Hematopoietic multipotent progenitor cell (in vitro differentiated cells): ENCODE measurements at regions not wholly inside any gene's neighbourhood (a gene's known extent, or its start where the extent isn't known, plus 50 kb on each side); places are given as distances from the start of the nearest gene placed in this dataset.

Source experiments
- DNase-seq, 3 donors: peaks; one replicate each; pipeline ENCODE4 v3.0.0-alpha.2; 2011 to 2015; ENCODE audit warnings: low read depth in 2 of 3, low spot score in 2 of 3

- DNase-seq: no peak
These were observed 140.1 kb upstream of the ATP2B1 start for GRCh38 chr12:89848732-89849131.

- no peak for DNase-seq
These were observed 137.9 kb upstream of the ATP2B1 start for GRCh38 chr12:89846473-89847055.

- DNase-seq: no peak
These were observed 137.1 kb upstream of the ATP2B1 start for GRCh38 chr12:89845767-89846166.

GRCh38 chr12:89845366-89845765 is 136.7 kb upstream of the ATP2B1 start:
- no peak for DNase-seq

GRCh38 chr12:89844539-89844938 is 135.9 kb upstream of the ATP2B1 start:
- DNase-seq: no peak

- no peak for DNase-seq
These were observed 131.7 kb upstream of the ATP2B1 start for GRCh38 chr12:89840162-89840922.

GRCh38 chr12:89839444-89839843 is 130.8 kb upstream of the ATP2B1 start:
- no peak for DNase-seq

GRCh38 chr12:89838833-89839232 is 130.2 kb upstream of the ATP2B1 start:
- DNase-seq: no peak

- no peak for DNase-seq
These were observed 127.4 kb upstream of the ATP2B1 start for GRCh38 chr12:89836026-89836425.

GRCh38 chr12:89834676-89835075 is 126.0 kb upstream of the ATP2B1 start:
- no peak for DNase-seq

- DNase-seq: no peak
These were observed 125.0 kb upstream of the ATP2B1 start for GRCh38 chr12:89833337-89834252.

- no peak for DNase-seq
These were observed 123.7 kb upstream of the ATP2B1 start for GRCh38 chr12:89832336-89832735.

GRCh38 chr12:89831310-89832095 is 122.9 kb upstream of the ATP2B1 start:
- peak in 1 of 3 donors; percentile 56 for DNase-seq

- no peak for DNase-seq
These were observed 120.9 kb upstream of the ATP2B1 start for GRCh38 chr12:89829434-89829975.

- DNase-seq: no peak
These were observed 119.9 kb upstream of the ATP2B1 start for GRCh38 chr12:89828575-89828974.

GRCh38 chr12:89827592-89827991 is 119.0 kb upstream of the ATP2B1 start:
- DNase-seq: no peak

- no peak for DNase-seq
These were observed 117.8 kb upstream of the ATP2B1 start for GRCh38 chr12:89826468-89826867.

- DNase-seq: peak in 2 of 3 donors; percentile 73 to 80
These were observed 117.2 kb upstream of the ATP2B1 start for GRCh38 chr12:89825591-89826449.

- peak in 1 of 3 donors; percentile 6 for DNase-seq
These were observed 116.2 kb upstream of the ATP2B1 start for GRCh38 chr12:89824822-89825221.
